Neural progenitor cell (in vitro differentiated cells): ENCODE measurements at regions not wholly inside any gene's neighbourhood (a gene's known extent, or its start where the extent isn't known, plus 50 kb on each side); places are given as distances from the start of the nearest gene placed in this dataset.

ENCODE experiments used
- EZH2 ChIP-seq: fragments of 200-600 bp; sonication (generic); IDR thresholded peaks from 2 replicates; pipeline ENCODE4 v1.6.1; 2017; ENCODE audit warnings: antibody characterized with exemption, mild to moderate bottlenecking, moderate library complexity
- EZH2phosphoT487 ChIP-seq: fragments of 200-600 bp; sonication (generic); IDR thresholded peaks from 2 replicates; pipeline ENCODE4 v1.6.1; 2017; ENCODE audit warnings: antibody characterized with exemption
- TF ChIP-seq, protein P1 (sequence below): fragments of 200-600 bp; sonication (generic); IDR thresholded peaks from 2 replicates; pipeline ENCODE4 v1.5.1; 2017; ENCODE audit warnings: antibody characterized with exemption, mild to moderate bottlenecking

- TF ChIP-seq, protein P1, sequence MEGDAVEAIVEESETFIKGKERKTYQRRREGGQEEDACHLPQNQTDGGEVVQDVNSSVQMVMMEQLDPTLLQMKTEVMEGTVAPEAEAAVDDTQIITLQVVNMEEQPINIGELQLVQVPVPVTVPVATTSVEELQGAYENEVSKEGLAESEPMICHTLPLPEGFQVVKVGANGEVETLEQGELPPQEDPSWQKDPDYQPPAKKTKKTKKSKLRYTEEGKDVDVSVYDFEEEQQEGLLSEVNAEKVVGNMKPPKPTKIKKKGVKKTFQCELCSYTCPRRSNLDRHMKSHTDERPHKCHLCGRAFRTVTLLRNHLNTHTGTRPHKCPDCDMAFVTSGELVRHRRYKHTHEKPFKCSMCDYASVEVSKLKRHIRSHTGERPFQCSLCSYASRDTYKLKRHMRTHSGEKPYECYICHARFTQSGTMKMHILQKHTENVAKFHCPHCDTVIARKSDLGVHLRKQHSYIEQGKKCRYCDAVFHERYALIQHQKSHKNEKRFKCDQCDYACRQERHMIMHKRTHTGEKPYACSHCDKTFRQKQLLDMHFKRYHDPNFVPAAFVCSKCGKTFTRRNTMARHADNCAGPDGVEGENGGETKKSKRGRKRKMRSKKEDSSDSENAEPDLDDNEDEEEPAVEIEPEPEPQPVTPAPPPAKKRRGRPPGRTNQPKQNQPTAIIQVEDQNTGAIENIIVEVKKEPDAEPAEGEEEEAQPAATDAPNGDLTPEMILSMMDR: no peak
- no peak for TF ChIP-seq EZH2
- TF ChIP-seq EZH2phosphoT487: no peak
These were observed 101.5 kb downstream of the ZNF92 start for GRCh38 chr7:65475040-65475726.
